HG02943 (cell line): ENCODE measurements at regions not wholly inside any gene's neighbourhood (a gene's known extent, or its start where the extent isn't known, plus 50 kb on each side); places are given as distances from the start of the nearest gene placed in this dataset.

Experiments used
- ATAC-seq: cut with Tn5 transposase; IDR thresholded peaks from one replicate; pipeline ENCODE4 v1.9.1; 2021; ENCODE audit warnings: mild to moderate bottlenecking, low read depth, moderate library complexity; ENCODE audit not compliant: unreplicated experiment

DNA sequence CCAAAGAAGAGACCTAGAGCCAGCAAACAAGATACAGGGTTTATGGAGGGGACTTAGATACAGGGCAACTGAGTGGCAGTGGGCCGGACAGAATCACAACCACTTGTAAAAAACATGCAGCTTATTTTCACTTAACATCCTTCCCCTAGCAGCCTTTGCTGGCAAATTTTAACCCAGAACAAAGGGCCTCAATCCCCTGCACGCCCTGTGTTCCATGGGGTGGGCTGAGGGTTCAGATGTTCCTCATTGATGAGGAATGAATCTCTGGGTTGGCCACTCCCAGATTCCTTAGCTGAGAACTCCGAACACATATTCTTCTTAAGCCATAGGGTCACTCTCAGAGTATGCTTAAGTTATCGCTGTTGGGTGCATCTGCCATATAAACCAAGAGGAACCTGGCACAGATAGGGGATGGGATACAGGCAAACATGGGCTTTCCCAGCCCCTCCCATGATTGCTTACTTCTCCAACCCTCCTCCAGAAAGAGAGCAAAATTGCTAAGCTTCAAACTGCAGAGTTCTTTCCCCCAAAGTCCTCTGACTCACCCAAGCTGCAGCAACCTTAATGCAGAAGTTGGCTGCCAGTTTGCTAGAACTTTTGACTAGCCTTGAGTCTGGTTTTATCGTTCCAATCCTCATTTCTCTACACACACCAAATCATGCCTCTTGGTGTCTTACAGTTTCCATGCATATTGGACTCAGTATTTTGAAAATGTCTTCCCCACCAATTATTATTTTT lies 146.9 kb downstream of the CD47 start:
- ATAC-seq, result no peak

GRCh38 chr3:107942951-107943749 lies 147.7 kb downstream of the CD47 start:
- ATAC-seq, result no peak

- no peak for ATAC-seq
Measured at GRCh38 chr3:107942244-107942643, 148.6 kb downstream of the CD47 start.

GRCh38 chr3:107939691-107940442 lies 151.0 kb downstream of the CD47 start:
- ATAC-seq, result no peak

- no peak for ATAC-seq
Measured at GRCh38 chr3:107938143-107938542, 152.7 kb downstream of the CD47 start.

DNA sequence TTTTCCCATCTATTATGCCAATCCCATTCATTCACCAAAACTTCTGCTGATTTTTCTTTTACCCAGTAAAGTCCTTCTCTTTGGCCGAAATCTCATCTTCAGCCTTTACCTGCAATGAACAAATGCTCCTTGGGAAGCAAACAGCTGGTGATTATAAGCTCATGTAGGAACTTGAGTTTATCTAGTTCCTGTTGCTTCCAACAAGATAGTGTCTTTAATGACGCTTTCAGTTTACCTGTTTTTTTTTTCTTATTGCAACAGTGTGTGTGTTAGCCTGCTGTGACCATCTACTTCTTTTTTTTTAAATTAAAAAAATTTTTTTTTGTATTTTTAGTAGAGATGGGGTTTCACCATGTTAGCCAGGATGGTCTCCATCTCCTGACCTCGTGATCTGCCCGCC lies 156.0 kb downstream of the CD47 start:
- ATAC-seq, result no peak

DNA sequence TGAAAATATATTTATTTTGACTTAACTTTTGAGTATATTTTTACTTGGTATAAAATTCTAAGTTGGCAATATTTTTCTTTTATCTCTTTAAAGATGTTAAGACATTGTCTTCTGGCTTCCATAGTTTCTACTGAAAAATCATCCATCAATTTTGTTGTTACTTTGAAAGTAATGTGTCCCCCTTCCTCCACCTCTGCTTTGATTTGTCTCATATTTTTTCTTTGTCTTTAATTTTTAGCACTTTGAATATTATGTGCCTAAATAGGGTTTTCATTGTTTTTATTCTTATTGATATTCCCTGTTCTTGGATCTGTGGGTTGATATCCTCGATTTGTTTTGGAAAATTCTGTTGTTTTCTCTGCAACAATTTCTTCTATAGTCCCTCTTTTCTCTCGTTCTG lies 157.4 kb downstream of the CD47 start:
- no peak for ATAC-seq

- no peak for ATAC-seq
Measured at GRCh38 chr3:107931326-107931725, 159.5 kb downstream of the CD47 start.

- no peak for ATAC-seq
Measured at GRCh38 chr3:107929088-107929487, 161.7 kb downstream of the CD47 start.

- peak; percentile 5 for ATAC-seq
Measured at GRCh38 chr3:107928084-107928445, 162.8 kb downstream of the CD47 start.

GRCh38 chr3:107927361-107928083 lies 163.3 kb downstream of the CD47 start:
- peak; percentile 92 for ATAC-seq

DNA sequence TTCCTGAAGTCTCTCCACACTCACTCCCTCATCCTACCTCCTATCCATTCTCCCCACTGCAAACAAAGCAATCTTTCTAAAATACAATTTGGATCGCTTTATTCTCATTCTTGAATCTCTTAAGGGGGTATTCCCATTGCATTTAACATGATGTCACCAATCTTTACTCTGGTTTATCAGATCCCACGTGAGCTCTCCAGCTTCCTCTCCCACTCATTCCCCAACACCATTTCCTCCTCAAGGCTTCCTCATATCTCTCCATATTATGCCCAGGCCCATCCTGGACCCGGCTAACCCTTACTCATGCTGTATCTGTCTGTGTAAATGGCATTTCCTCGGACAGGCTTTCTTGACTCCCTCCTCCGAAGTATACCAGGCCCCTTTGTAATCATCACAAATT lies 165.0 kb downstream of the CD47 start:
- ATAC-seq, result no peak

DNA sequence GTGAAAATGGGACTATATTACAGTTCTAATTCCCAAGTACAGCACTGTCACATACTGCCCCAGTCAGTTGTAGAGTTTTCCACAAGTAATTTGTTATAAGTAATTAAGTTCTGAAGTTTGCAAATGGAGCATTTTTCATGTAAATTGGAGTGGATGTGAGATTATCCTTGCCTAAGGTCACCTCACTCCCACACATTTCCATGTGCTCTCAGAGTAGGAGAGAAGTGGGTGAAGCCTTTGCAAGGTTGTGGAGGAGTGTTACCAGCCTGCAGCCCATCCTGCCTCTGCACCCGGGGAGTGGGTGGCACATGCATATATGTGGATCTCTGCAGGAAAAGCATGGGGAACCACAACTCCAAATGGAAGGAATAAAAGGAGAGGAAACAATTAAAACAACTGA lies 169.8 kb downstream of the CD47 start:
- ATAC-seq, result no peak

DNA sequence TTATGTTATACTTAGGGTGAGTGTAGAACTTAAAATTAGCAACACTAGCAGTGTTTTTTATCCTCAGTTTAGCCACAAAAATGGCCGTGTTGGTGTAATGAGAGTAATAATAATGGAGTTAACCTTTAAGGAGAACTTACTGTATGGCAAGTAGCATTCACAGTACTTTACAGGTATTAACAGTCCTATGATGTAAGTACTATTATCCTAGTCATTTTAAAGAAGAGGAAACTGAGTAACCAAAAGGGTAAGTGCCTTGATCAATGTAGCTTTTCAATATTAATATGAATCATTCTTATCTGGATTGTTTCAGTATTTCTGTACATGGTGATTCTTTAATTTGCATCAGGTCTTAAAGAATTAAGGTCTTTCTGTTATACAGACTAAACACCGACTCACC lies 170.3 kb downstream of the CD47 start:
- no peak for ATAC-seq

DNA sequence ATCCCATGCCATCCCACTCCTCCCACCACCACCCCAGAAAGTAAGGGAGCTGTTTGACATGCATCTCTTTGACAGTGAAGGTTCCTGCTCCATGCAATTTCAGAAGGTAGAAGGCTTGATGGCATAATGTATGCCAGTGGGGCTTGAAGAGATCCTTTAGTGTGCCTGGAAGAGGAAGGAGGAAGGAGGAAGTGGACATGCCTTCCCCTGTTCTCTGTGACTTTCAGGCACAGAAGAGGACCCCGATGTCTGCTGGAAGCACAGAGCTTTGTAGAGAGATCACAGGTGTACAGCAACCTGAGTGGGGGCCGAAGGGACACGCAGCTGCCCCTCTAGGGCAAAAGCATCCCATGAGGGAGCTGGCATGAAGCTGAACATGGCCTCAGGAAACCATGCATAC lies 171.6 kb downstream of the CD47 start:
- no peak for ATAC-seq

DNA sequence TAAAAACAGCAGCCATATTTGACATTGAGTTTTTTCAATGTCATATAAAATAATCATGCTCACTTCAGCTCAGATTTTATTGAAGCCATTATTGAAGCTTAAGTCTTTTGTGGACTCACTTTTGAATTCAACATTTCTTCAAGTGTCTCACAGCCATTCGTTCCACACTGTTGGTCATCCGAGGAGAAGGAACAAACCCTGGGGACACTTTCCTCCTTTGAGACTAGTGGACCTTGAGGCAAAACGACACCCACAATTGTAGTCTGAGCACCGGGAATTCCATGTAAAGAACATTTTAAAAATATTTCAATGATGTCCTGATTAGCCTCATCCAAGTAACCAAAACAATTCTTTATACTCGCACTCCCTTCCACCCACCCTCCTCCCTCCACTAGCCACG lies 174.7 kb downstream of the CD47 start:
- ATAC-seq, result no peak

DNA sequence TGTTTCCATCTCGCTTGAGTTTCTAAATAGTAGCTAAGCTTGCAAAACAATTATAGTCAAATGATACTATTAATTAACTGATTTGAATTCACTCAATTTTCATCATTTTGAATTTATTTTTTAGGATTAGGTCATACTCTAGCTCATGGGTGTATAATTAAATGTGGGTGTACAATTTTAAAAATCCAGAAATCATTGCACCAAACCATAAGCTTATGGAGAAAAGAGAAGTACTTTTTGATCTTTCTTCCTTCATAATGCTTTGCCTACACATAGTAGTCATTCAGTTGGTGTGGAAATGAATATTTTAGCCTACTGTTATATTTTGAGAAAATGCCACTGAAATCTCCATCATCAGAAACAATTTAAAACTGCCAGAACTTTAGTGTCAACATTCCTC lies 175.1 kb downstream of the CD47 start:
- ATAC-seq, result no peak

GRCh38 chr3:107913701-107914100 lies 177.1 kb downstream of the CD47 start:
- ATAC-seq, result no peak

DNA sequence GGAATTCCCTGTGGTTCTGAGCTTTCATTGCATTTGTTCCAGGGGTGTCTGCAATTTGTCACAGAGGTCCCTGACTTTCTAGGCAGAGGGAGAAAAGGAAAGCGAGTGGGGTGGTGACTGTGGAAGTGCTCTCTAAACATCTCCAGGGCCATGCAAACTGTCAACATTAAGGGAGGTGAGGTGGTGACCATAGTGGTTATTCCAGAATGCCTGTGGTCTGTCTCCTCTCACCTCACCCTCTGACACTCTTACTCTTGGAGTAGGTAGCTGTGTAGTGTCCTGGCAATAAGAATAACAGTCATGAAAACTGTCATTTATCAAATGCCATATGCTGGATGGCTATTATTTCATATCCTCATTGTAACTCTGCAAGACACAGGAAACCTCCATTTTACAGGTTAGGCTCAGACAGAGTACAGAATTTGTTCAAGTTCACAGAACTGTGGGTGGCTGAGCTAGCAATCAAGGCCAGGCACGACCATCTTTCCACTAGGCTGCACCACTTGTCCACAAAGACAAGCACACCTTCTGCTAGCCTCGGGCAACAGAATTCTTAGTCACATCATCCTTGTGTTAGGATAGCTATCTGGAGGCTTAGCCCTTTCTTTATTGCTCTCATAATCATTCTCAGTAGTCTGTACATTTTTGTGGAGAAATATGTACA lies 179.4 kb downstream of the CD47 start:
- peak; percentile 6 for ATAC-seq

- peak; percentile 94 for ATAC-seq
Measured at GRCh38 chr3:107910713-107911259, 180.0 kb downstream of the CD47 start.
